Keratinocyte (primary cell): ENCODE measurements at regions not wholly inside any gene's neighbourhood (a gene's known extent, or its start where the extent isn't known, plus 50 kb on each side); places are given as distances from the start of the nearest gene placed in this dataset.

Experiments used
- DNase-seq: peaks from one replicate; pipeline ENCODE4 v3.0.0-alpha.2; 2011; ENCODE audit warnings: low read depth, missing footprints, low spot score
- FAIRE-seq: peaks from 2 replicates; lab custom pipeline; 2011; peaks lifted over from hg19 to GRCh38; lab: Jason Lieb, UNC
- H2AFZ ChIP-seq: 2 replicates; pipeline ENCODE4 v1.6.0; 2012; ENCODE audit warnings: low read length, control low read depth, inconsistent platforms; ENCODE audit not compliant: control insufficient read depth
- H3K27ac ChIP-seq: 2 replicates; pipeline ENCODE4 v1.5.1; 2011; ENCODE audit warnings: low read length; ENCODE audit not compliant: control insufficient read depth, insufficient read depth
- H3K27me3 ChIP-seq: 3 replicates; pipeline ENCODE4 v1.6.0; 2011; ENCODE audit warnings: low read length; ENCODE audit not compliant: control insufficient read depth, insufficient read depth; ENCODE audit errors: extremely low read depth
- H3K36me3 ChIP-seq, 2 experiments: 2 replicates in 1 of 2; 3 replicates in 1 of 2; pipeline ENCODE4 v1.5.1; 2011; ENCODE audit warnings: low read length in 2 of 2, mild to moderate bottlenecking in 1 of 2; ENCODE audit not compliant: control insufficient read depth in 2 of 2, insufficient read depth in 2 of 2; ENCODE audit errors: extremely low read depth in 1 of 2
- H3K4me1 ChIP-seq: 3 replicates; pipeline ENCODE4 v1.5.1; 2011; ENCODE audit warnings: low read length; ENCODE audit not compliant: control insufficient read depth, insufficient read depth; ENCODE audit errors: extremely low read depth
- H3K4me2 ChIP-seq: 3 replicates; pipeline ENCODE4 v1.6.0; 2011; ENCODE audit warnings: low read depth, low read length; ENCODE audit not compliant: control insufficient read depth, insufficient read depth; ENCODE audit errors: extremely low read depth
- H3K4me3 ChIP-seq, 3 experiments: fragments of 200-600 bp in 1 of 3; sonication (generic) in 1 of 3; 2 replicates in 2 of 3; 3 replicates in 1 of 3; pipeline ENCODE4 v1.5.1; 2011 to 2016; ENCODE audit warnings: low read length in 3 of 3, mild to moderate bottlenecking in 3 of 3, control low read depth in 2 of 3, inconsistent platforms in 1 of 3, low read depth in 1 of 3, mixed read lengths in 1 of 3, mixed run types in 1 of 3, moderate library complexity in 1 of 3; ENCODE audit not compliant: control insufficient read depth in 2 of 3, insufficient read depth in 2 of 3; ENCODE audit errors: extremely low read depth in 1 of 3
- H3K79me2 ChIP-seq: 2 replicates; pipeline ENCODE4 v1.6.0; 2012; ENCODE audit warnings: low read length; ENCODE audit not compliant: control insufficient read depth, insufficient read depth
- H3K9ac ChIP-seq: 3 replicates; pipeline ENCODE4 v1.6.0; 2011; ENCODE audit warnings: low read length; ENCODE audit not compliant: control insufficient read depth, insufficient read depth; ENCODE audit errors: extremely low read depth
- H3K9me1 ChIP-seq: 3 replicates; pipeline ENCODE4 v1.6.0; 2011; ENCODE audit warnings: low read length; ENCODE audit not compliant: control insufficient read depth, insufficient read depth; ENCODE audit errors: extremely low read depth
- H3K9me3 ChIP-seq: 2 replicates; pipeline ENCODE4 v1.5.1; 2012; ENCODE audit warnings: low read depth, low read length; ENCODE audit not compliant: control insufficient read depth
- H4K20me1 ChIP-seq: 3 replicates; pipeline ENCODE4 v1.6.0; 2011; ENCODE audit warnings: low read length; ENCODE audit not compliant: control insufficient read depth, insufficient read depth; ENCODE audit errors: extremely low read depth
- EZH2 ChIP-seq: IDR thresholded peaks from one replicate; pipeline ENCODE4 v1.6.1; 2012; ENCODE audit warnings: inconsistent platforms, mild to moderate bottlenecking, low read length, moderate library complexity
- dilution Hi-C: fragments of 300-500 bp; cut with MboI; formaldehyde crosslinking; loops from one replicate; pipeline ENCODE4 v1.7.0; 2020; ENCODE audit warnings: low sequenced_read_pairs; ENCODE audit not compliant: extremely low pct_ligation_motif_present
- TF ChIP-seq, protein P1 (sequence below), 3 experiments: IDR thresholded peaks in 1 of 3; conservative IDR thresholded peaks in 1 of 3; optimal IDR thresholded peaks in 1 of 3; 2 replicates in 2 of 3; 3 replicates in 1 of 3; pipeline versions ENCODE3 to v1.5.1; 2011; ENCODE audit warnings: low read length in 3 of 3, mild to moderate bottlenecking in 3 of 3, moderate library complexity in 2 of 3, control low read depth in 1 of 3, inconsistent platforms in 1 of 3; ENCODE audit not compliant: insufficient read depth in 2 of 3; ENCODE audit errors: extremely low read depth in 1 of 3

DNA sequence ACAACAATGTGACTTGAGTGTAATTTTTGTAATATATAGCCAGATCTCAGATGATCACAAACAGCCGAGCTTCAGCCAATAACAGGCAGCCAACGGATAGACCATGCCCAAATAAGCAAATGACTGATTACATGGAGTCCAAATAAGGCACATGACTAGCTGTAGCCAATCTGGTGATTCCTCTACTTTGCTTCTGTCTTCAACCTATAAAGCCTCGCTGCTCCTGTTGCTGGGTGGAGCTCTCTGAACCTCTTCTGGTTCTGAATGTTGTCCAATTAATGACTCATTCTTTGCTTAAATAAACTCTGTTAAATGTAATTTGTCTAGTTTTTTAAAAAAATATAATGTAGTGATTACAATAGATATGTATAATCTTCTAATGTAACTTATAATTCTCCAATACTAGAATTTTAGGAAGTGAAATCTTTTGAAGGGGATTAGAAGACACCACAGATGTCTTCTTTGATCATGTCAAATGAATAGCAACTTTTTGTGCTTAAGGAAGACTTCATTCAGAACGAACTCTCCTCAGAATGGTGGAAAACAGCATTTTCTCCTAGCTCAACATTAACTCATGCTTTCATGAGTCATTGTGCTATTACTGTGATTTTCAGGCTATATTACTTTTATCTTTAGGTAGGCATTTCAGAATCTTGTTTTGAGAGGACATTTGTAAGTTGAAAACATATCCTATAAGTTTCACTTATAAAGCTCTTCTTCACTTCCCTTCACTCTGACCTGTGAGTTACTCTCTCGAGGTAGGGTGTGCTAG, 857.8 kb upstream of the B3GALT2 start:
- Histone ChIP-seq H3K4me1 (peaks cover 22% of the 10 kb centered on the region), H3K36me3 (no peaks in the 10 kb centered on the region), H3K4me2 (no peak overlapping the region), H3K27me3 (no peaks in the 10 kb centered on the region), H2AFZ (peak overlapping the region; percentile 41), H3K9me1 (no peaks in the 10 kb centered on the region), H3K9ac (no peak overlapping the region), H3K79me2 (no peaks in the 10 kb centered on the region), H4K20me1 (no peaks in the 10 kb centered on the region), H3K9me3 (no peaks in the 10 kb centered on the region), H3K27ac (peak overlapping the region; percentile 65), H3K4me3 (no peak overlapping the region)
- no peak for TF ChIP-seq EZH2
- TF ChIP-seq, protein P1, sequence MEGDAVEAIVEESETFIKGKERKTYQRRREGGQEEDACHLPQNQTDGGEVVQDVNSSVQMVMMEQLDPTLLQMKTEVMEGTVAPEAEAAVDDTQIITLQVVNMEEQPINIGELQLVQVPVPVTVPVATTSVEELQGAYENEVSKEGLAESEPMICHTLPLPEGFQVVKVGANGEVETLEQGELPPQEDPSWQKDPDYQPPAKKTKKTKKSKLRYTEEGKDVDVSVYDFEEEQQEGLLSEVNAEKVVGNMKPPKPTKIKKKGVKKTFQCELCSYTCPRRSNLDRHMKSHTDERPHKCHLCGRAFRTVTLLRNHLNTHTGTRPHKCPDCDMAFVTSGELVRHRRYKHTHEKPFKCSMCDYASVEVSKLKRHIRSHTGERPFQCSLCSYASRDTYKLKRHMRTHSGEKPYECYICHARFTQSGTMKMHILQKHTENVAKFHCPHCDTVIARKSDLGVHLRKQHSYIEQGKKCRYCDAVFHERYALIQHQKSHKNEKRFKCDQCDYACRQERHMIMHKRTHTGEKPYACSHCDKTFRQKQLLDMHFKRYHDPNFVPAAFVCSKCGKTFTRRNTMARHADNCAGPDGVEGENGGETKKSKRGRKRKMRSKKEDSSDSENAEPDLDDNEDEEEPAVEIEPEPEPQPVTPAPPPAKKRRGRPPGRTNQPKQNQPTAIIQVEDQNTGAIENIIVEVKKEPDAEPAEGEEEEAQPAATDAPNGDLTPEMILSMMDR (optimal IDR thresholded peaks at IDR 0.05 in 1 of 3, IDR thresholded peaks at IDR 0.05 in 1 of 3, conservative IDR thresholded peaks at IDR 0.05 in 1 of 3; ENCODE audit: extremely low read depth in 1 of 3, insufficient read depth in 2 of 3, low read length in 3 of 3) = no peak
- FAIRE-seq (no peak), DNase-seq (no peak)
- dilution Hi-C loops = no loop called here

DNA sequence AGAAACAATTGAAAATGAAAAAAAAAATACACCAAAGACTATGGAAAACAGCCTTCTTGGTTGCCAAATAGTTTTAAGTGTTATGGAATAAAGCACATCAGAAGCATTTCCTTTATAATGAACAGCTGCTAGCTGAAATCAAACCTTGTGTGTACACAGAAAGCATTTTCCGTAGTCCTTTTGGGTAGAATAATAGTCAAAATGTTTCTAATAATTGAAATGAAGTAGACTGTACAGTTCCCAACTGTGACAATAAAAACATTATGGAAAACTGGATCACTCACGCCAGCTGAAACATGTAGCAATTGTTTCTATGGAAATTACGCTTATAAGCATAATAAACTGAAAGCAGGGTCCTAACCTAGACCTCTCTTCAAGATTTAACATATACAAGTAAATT, 856.3 kb upstream of the B3GALT2 start:
- FAIRE-seq = no peak
- dilution Hi-C loops = no loop called here

More for the DNA sequence above, 856.3 kb upstream of the B3GALT2 start:
- Histone ChIP-seq H4K20me1 (no peaks in the 10 kb centered on the region), H3K4me2 (no peak overlapping the region), H3K4me3 (no peak overlapping the region), H3K27me3 (no peaks in the 10 kb centered on the region), H3K79me2 (no peaks in the 10 kb centered on the region), H3K9me3 (no peaks in the 10 kb centered on the region), H3K4me1 (peaks cover 22% of the 10 kb centered on the region), H3K36me3 (no peaks in the 10 kb centered on the region), H2AFZ (no peak overlapping the region), H3K9me1 (no peaks in the 10 kb centered on the region), H3K9ac (no peak overlapping the region), H3K27ac (no peak overlapping the region)
- DNase-seq = no peak
- TF ChIP-seq EZH2 = no peak
